Spleen (tissue), 11 donors: ENCODE measurements at regions not wholly inside any gene's neighbourhood (a gene's known extent, or its start where the extent isn't known, plus 50 kb on each side); places are given as distances from the start of the nearest gene placed in this dataset.

Experiments
- DNase-seq: peaks from one replicate; pipeline ENCODE4 v3.0.0-alpha.2; 2020
- H3K27ac ChIP-seq, 8 donors: fragments of 200-600 bp; sonication (generic) in 7 of 8; 1 replicate in 4 of 8; 2 replicates in 4 of 8; pipeline versions ENCODE4 v1.5.0 to v1.8.0; 2016 to 2021; ENCODE audit warnings: inconsistent platforms in 4 of 8, mild to moderate bottlenecking in 4 of 8, moderate library complexity in 1 of 8
- H3K27me3 ChIP-seq, 7 donors: fragments of 200-600 bp; sonication (generic) in 6 of 7; replicated peaks in 1 of 7; 1 replicate in 4 of 7; 2 replicates in 3 of 7; pipeline versions ENCODE4 v1.5.0 to v1.8.0; 2016 to 2021; ENCODE audit warnings: inconsistent platforms in 3 of 7, mild to moderate bottlenecking in 1 of 7
- H3K36me3 ChIP-seq, 6 donors: fragments of 200-600 bp; sonication (generic) in 5 of 6; 1 replicate in 4 of 6; 2 replicates in 2 of 6; pipeline versions ENCODE4 v1.5.0 to v1.8.0; 2016 to 2021; ENCODE audit warnings: inconsistent platforms in 2 of 6
- H3K4me1 ChIP-seq, 6 donors: fragments of 200-600 bp; sonication (generic) in 5 of 6; 1 replicate in 3 of 6; 2 replicates in 3 of 6; pipeline versions ENCODE4 v1.5.0 to v1.8.0; 2016 to 2021; ENCODE audit warnings: inconsistent platforms in 3 of 6
- H3K4me3 ChIP-seq, 8 donors: fragments of 200-600 bp; sonication (generic) in 7 of 8; 1 replicate in 4 of 8; 2 replicates in 4 of 8; pipeline versions ENCODE4 v1.5.0 to v1.8.0; 2016 to 2021; ENCODE audit warnings: inconsistent platforms in 4 of 8, mild to moderate bottlenecking in 4 of 8, moderate library complexity in 2 of 8
- H3K9me3 ChIP-seq, 8 donors: fragments of 200-600 bp; sonication (generic) in 7 of 8; 1 replicate in 4 of 8; 2 replicates in 4 of 8; pipeline versions ENCODE4 v1.5.0 to v1.8.0; 2016 to 2021; ENCODE audit warnings: inconsistent platforms in 4 of 8
- POLR2A ChIP-seq, 3 donors: fragments of 450-650 bp; IDR thresholded peaks; one replicate each; pipeline ENCODE4 v1.5.1; 2017; ENCODE audit warnings: antibody characterized with exemption in 3 of 3, mild to moderate bottlenecking in 1 of 3
- POLR2AphosphoS5 ChIP-seq, 3 donors: sonication (generic); formaldehyde crosslinking; IDR thresholded peaks; one replicate each; pipeline ENCODE4 v1.5.1; 2017; ENCODE audit warnings: antibody characterized with exemption in 3 of 3
- WGBS, 5 donors: extraction: QIAGEN DNeasy Blood & Tissue Kit in 3 of 5; methylation state at CpG; one replicate each; pipeline versions ENCODE4 v1.1.5 to v1.1.7; 2013 to 2018; 5-methylcytosine and 5-hydroxymethylcytosine counted together
- intact Hi-C: fragments of 100-400 bp; cut with DNase I; formaldehyde crosslinking; loops from one replicate; pipeline ENCODE4 v1.15.0; 2023; ENCODE audit warnings: low total_unique reads
- TF ChIP-seq, protein P1 (sequence below), 11 experiments: fragments of 200-600 bp in 7 of 11; fragments of 450-650 bp in 4 of 11; sonication (generic) in 4 of 11; IDR thresholded peaks in 8 of 11; conservative IDR thresholded peaks in 3 of 11; 1 replicate in 7 of 11; 2 replicates in 4 of 11; pipeline versions ENCODE4 v1.4.0 to v1.8.0; 2016 to 2021; ENCODE audit warnings: antibody characterized with exemption in 11 of 11, inconsistent platforms in 4 of 11, mild to moderate bottlenecking in 1 of 11
- donor health status: healthy with polysubstance abuse.
- donor health status: DM: no; HTN: no; CAD: no; lungs with moderate emphysema.
- donor health status: DM: no; HTN: no; CAD: no.
- donor health status: Bipolar disorder and iron deficiency.
- donor health status: healthy.
- donor health status: DM: no; HTN: no; CAD: no.
- donor health status: DM: yes; HTN: yes; CAD: no.

DNA sequence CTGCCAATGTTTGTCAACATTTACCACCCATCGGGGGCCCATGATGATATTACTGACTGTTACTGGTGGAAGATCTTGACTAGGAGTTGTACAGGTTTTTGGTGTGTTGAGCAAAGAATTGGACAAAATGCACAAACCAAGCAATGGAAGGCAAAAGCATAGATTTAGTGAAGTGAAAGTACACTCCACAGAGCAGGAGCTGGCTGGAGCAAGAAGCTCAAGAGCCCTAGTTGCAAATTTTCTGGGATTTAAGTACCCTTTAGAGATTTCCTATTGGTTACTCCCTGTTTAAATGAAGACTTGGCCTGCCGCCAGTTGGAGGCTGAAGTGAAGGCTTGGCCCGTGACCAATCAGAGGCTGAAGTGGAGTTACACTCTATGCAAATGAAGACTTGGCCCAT, 128.6 kb upstream of the KL start:
- Histone ChIP-seq H3K4me3 (no peak overlapping the region), H3K27ac (no peak overlapping the region), H3K36me3 (no peaks in the 10 kb centered on the region), H3K9me3 (peaks cover 0 to 23% (median 16%) of the 10 kb centered on the region in 8 donors), H3K4me1 (no peaks in the 10 kb centered on the region), H3K27me3 (no peaks in the 10 kb centered on the region)
- DNase-seq = no peak
- no peak for TF ChIP-seq POLR2AphosphoS5 (IDR thresholded peaks at IDR 0.05)
- TF ChIP-seq, protein P1, sequence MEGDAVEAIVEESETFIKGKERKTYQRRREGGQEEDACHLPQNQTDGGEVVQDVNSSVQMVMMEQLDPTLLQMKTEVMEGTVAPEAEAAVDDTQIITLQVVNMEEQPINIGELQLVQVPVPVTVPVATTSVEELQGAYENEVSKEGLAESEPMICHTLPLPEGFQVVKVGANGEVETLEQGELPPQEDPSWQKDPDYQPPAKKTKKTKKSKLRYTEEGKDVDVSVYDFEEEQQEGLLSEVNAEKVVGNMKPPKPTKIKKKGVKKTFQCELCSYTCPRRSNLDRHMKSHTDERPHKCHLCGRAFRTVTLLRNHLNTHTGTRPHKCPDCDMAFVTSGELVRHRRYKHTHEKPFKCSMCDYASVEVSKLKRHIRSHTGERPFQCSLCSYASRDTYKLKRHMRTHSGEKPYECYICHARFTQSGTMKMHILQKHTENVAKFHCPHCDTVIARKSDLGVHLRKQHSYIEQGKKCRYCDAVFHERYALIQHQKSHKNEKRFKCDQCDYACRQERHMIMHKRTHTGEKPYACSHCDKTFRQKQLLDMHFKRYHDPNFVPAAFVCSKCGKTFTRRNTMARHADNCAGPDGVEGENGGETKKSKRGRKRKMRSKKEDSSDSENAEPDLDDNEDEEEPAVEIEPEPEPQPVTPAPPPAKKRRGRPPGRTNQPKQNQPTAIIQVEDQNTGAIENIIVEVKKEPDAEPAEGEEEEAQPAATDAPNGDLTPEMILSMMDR (IDR thresholded peaks at IDR 0.05 in 8 of 11, conservative IDR thresholded peaks at IDR 0.05 in 3 of 11) = no peak
- TF ChIP-seq POLR2A (IDR thresholded peaks at IDR 0.05) = no peak
- WGBS, 5 donors = 92 to 98% (median 94%) methylated on average over 3 of the region's 3 CpGs
- intact Hi-C loops = no loop called here

DNA sequence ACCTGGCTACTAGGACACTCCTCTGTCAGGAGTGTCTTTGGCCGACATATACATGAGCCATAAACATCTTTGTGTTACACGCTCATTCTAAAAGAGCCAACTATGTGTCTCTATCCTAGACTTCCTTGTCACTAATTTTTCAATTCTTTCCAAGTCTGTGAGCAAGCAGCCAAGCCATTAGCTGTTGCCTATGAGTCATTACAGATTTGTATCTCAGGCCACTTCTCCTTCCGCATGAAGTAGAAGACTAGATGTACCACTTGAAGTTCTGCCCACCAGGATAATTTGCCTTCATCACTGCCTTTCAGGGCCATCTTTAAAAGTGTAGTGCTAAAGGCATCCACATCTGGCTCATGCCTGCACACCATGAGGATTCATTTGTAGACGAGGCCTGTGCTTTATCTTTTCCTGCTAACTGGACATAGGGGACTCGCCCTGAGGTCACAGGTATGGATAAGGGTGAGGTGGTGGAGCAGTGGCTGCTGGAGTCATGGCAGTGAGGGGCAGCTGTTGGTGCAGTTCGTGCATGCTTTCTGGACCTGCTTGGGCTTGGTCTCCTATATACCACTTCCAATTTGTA, 126.1 kb upstream of the KL start:
- Histone ChIP-seq H3K27ac (no peak overlapping the region), H3K4me3 (no peak overlapping the region), H3K36me3 (no peaks in the 10 kb centered on the region), H3K4me1 (no peaks in the 10 kb centered on the region), H3K27me3 (no peaks in the 10 kb centered on the region), H3K9me3 (peaks cover 0 to 23% (median 16%) of the 10 kb centered on the region in 8 donors)
- intact Hi-C loops = no loop called here
- DNase-seq = no peak
- no peak for TF ChIP-seq POLR2A (IDR thresholded peaks at IDR 0.05)
- TF ChIP-seq POLR2AphosphoS5 (IDR thresholded peaks at IDR 0.05) = no peak
- TF ChIP-seq, protein P1 (IDR thresholded peaks at IDR 0.05 in 8 of 11, conservative IDR thresholded peaks at IDR 0.05 in 3 of 11) = no peak
- 83 to 97% (median 91%) methylated on average over 6 of the region's 6 CpGs for WGBS, 5 donors

DNA sequence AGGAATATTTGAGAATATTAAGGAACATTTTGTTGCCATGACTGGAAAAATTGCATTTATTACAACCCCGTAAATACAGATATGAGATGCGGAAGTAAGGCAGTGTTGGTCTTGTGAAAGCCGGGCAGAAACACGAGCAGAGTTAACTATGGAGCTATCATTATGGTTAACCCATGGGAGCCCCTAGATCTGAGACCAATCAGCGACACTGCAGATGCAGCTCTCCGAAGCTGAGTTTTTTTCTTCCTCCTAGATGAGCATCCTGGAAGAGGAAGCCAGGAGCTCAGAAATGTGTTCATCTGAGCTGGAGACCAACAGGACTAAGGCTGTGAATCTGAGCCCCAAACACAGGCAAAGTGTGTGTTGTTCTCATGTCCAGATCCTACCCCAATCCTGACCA, 123.0 kb upstream of the KL start:
- H3K4me1 ChIP-seq = no peaks in the 10 kb centered on the region
- 86 to 95% (median 93%) methylated on average over 6 of the region's 6 CpGs for WGBS, 5 donors
- no peak for TF ChIP-seq POLR2A (IDR thresholded peaks at IDR 0.05)
- TF ChIP-seq, protein P1 (IDR thresholded peaks at IDR 0.05 in 8 of 11, conservative IDR thresholded peaks at IDR 0.05 in 3 of 11) = no peak
- no peak for TF ChIP-seq POLR2AphosphoS5 (IDR thresholded peaks at IDR 0.05)
- no peak overlapping the region for H3K4me3 ChIP-seq
- H3K27ac ChIP-seq = no peak overlapping the region
- intact Hi-C loops = no loop called here
- DNase-seq = no peak
- no peaks in the 10 kb centered on the region for H3K36me3 ChIP-seq
- H3K27me3 ChIP-seq = no peaks in the 10 kb centered on the region
- peaks cover 0 to 6% (median 4%) of the 10 kb centered on the region in 8 donors for H3K9me3 ChIP-seq

DNA sequence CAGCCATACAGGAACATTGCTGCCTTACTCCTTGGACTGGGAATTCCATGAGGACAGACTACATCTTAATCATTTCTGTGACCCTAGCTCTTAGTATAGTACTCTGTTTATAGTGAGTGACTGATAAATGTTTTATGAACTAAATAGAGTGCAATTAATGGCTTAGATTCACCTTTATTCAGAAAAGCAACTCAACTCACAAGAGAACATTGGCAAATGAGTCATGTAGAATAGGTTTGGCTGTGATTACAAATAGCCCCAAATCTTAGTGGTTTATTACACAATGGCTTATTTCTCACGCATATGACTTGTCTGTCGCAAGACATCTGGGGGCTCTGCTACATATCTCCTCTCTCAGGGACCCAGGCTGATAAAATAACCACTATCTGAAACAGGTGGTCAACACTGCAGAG, 121.6 kb upstream of the KL start:
- no peak for DNase-seq
- intact Hi-C loops = no loop called here
- Histone ChIP-seq H3K9me3 (no peaks in the 10 kb centered on the region), H3K4me3 (no peak overlapping the region), H3K27ac (no peak overlapping the region), H3K4me1 (no peaks in the 10 kb centered on the region), H3K27me3 (no peaks in the 10 kb centered on the region), H3K36me3 (no peaks in the 10 kb centered on the region)
- TF ChIP-seq, protein P1 (IDR thresholded peaks at IDR 0.05 in 8 of 11, conservative IDR thresholded peaks at IDR 0.05 in 3 of 11) = no peak
- TF ChIP-seq POLR2A (IDR thresholded peaks at IDR 0.05) (no peak), POLR2AphosphoS5 (IDR thresholded peaks at IDR 0.05) (no peak)
- 48 to 88% (median 65%) methylated on average over 2 of the region's 2 CpGs for WGBS, 5 donors
